ENCODE measurements at regions not wholly inside any gene's neighbourhood (a gene's known extent, or its start where the extent isn't known, plus 50 kb on each side); places are given as distances from the start of the nearest gene placed in this dataset.

DNA sequence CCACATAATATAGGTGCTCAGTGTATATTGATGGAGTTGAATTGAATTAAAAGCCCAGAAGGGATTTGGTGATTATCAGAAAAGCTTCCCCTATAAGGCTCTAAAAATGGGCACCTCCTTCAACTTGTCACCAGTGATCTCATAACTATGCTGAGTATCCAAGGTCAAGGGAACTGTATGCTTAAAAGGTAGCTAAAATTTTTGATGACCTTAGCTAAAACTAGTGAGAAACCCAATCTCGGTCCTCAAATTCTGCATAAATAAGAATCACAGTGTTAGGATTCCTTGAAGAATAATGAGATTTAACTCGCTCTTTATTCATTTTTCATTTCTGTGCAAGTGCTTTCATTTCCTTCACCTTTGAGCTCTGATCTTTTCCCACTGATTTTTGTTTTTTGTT lies 87.7 kb upstream of the AP1S2 start:
- TF ChIP-seq POLR2A (IDR thresholded peaks at IDR 0.05), result no peak
- TF ChIP-seq, protein P1, sequence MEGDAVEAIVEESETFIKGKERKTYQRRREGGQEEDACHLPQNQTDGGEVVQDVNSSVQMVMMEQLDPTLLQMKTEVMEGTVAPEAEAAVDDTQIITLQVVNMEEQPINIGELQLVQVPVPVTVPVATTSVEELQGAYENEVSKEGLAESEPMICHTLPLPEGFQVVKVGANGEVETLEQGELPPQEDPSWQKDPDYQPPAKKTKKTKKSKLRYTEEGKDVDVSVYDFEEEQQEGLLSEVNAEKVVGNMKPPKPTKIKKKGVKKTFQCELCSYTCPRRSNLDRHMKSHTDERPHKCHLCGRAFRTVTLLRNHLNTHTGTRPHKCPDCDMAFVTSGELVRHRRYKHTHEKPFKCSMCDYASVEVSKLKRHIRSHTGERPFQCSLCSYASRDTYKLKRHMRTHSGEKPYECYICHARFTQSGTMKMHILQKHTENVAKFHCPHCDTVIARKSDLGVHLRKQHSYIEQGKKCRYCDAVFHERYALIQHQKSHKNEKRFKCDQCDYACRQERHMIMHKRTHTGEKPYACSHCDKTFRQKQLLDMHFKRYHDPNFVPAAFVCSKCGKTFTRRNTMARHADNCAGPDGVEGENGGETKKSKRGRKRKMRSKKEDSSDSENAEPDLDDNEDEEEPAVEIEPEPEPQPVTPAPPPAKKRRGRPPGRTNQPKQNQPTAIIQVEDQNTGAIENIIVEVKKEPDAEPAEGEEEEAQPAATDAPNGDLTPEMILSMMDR (IDR thresholded peaks at IDR 0.05), result no peak
- no peak for TF ChIP-seq POLR2AphosphoS5 (IDR thresholded peaks at IDR 0.05; ENCODE audit: insufficient read depth in 1 of 2, low read depth in 1 of 2)

Measured in vagina (tissue), 2 donors.